Neural cell (in vitro differentiated cells): ENCODE measurements at regions not wholly inside any gene's neighbourhood (a gene's known extent, or its start where the extent isn't known, plus 50 kb on each side); places are given as distances from the start of the nearest gene placed in this dataset.

ENCODE experiments used
- H2AFZ ChIP-seq: fragments of 200-600, 300-800 bp; sonication (generic), shearing (Covaris generic); 2 replicates; pipeline ENCODE4 v1.6.0; 2014; ENCODE audit warnings: low read depth, mild to moderate bottlenecking, antibody characterized with exemption, low read length, moderate library complexity
- H3F3A ChIP-seq: fragments of 200-600 bp; shearing (Covaris generic); 2 replicates; pipeline ENCODE4 v1.6.1; 2016; ENCODE audit warnings: mild to moderate bottlenecking, moderate library complexity, mixed read lengths, antibody characterized with exemption, low read length; ENCODE audit not compliant: insufficient read depth, poor library complexity, severe bottlenecking
- H3K27ac ChIP-seq: fragments of 200-600, 300-800 bp; sonication (generic), shearing (Covaris generic); 2 replicates; pipeline ENCODE4 v1.5.1; 2014; ENCODE audit warnings: mild to moderate bottlenecking, low read length, moderate library complexity
- H3K27me3 ChIP-seq: fragments of 300-800, 200-600 bp; sonication (generic), shearing (Covaris generic); 2 replicates; pipeline ENCODE4 v1.6.0; 2014; ENCODE audit warnings: mild to moderate bottlenecking, low read depth, low read length, moderate library complexity; ENCODE audit not compliant: insufficient read depth
- H3K36me3 ChIP-seq: fragments of 300-800, 200-600 bp; sonication (generic), shearing (Covaris generic); 2 replicates; pipeline ENCODE4 v1.5.1; 2014; ENCODE audit warnings: mild to moderate bottlenecking, antibody characterized with exemption, low read length, moderate library complexity; ENCODE audit not compliant: insufficient read depth
- H3K4me2 ChIP-seq: fragments of 300-800, 200-600 bp; sonication (generic), shearing (Covaris generic); 2 replicates; pipeline ENCODE4 v1.6.0; 2014; ENCODE audit warnings: mild to moderate bottlenecking, low read length
- H3K4me3 ChIP-seq: fragments of 300-800, 200-600 bp; sonication (generic), shearing (Covaris generic); 2 replicates; pipeline ENCODE4 v1.5.1; 2014; ENCODE audit warnings: mild to moderate bottlenecking, low read length, moderate library complexity
- H3K79me2 ChIP-seq: fragments of 200-600 bp; shearing (Covaris generic); replicated peaks from 2 replicates; pipeline ENCODE4 v1.6.0; 2014; ENCODE audit warnings: mild to moderate bottlenecking, low read length, moderate library complexity; ENCODE audit not compliant: insufficient read depth
- H3K9ac ChIP-seq: fragments of 300-800, 200-600 bp; sonication (generic), shearing (Covaris generic); 2 replicates; pipeline ENCODE4 v1.6.1; 2016; ENCODE audit warnings: mild to moderate bottlenecking, low read length, mixed read lengths
- H3K9me2 ChIP-seq: fragments of 200-600 bp; shearing (Covaris generic); 2 replicates; pipeline ENCODE4 v1.6.1; 2016; ENCODE audit warnings: mild to moderate bottlenecking, low read length, mixed read lengths; ENCODE audit not compliant: insufficient read depth
- H3K9me3 ChIP-seq: fragments of 200-600, 300-800 bp; sonication (generic), shearing (Covaris generic); 2 replicates; pipeline ENCODE4 v1.6.1; 2016; ENCODE audit warnings: mild to moderate bottlenecking, mixed run types, low read length, moderate library complexity, mixed read lengths
- H4K20me1 ChIP-seq: fragments of 200-600 bp; shearing (Covaris generic); 2 replicates; pipeline ENCODE4 v1.6.1; 2016; ENCODE audit warnings: mild to moderate bottlenecking, mixed run types; ENCODE audit not compliant: insufficient read depth
- CTCF ChIP-seq: fragments of 450-650 bp; IDR thresholded peaks from 2 replicates; pipeline ENCODE4 v1.5.1; 2014; ENCODE audit warnings: antibody characterized with exemption, mild to moderate bottlenecking, moderate library complexity; ENCODE audit not compliant: poor library complexity, severe bottlenecking
- EP300 ChIP-seq: fragments of 450-650 bp; conservative IDR thresholded peaks from 2 replicates; pipeline ENCODE4 v1.6.1; 2014; ENCODE audit warnings: antibody characterized with exemption, mild to moderate bottlenecking, moderate library complexity; ENCODE audit not compliant: poor library complexity, severe bottlenecking
- EZH2 ChIP-seq: fragments of 200-600, 300-800 bp; shearing (Covaris generic), sonication (generic); IDR thresholded peaks from 2 replicates; pipeline ENCODE4 v1.6.1; 2014; ENCODE audit warnings: antibody characterized with exemption, low read length, borderline replicate concordance, mild to moderate bottlenecking; ENCODE audit not compliant: insufficient read depth, poor library complexity, severe bottlenecking
- MXI1 ChIP-seq: fragments of 450-650 bp; conservative IDR thresholded peaks from 2 replicates; pipeline ENCODE4 v1.6.1; 2014; ENCODE audit warnings: antibody characterized with exemption, mild to moderate bottlenecking; ENCODE audit not compliant: poor library complexity, severe bottlenecking
- POLR2AphosphoS5 ChIP-seq: IDR thresholded peaks from 2 replicates; pipeline ENCODE4 v1.6.1; 2012
- RAD21 ChIP-seq: fragments of 450-650 bp; conservative IDR thresholded peaks from 2 replicates; pipeline ENCODE4 v1.6.1; 2014; ENCODE audit warnings: antibody characterized with exemption, mild to moderate bottlenecking, moderate library complexity
- REST ChIP-seq: IDR thresholded peaks from 2 replicates; pipeline ENCODE4 v1.6.1; 2012; ENCODE audit warnings: borderline replicate concordance
- SMC3 ChIP-seq: fragments of 450-650 bp; conservative IDR thresholded peaks from 2 replicates; pipeline ENCODE4 v1.6.1; 2014; ENCODE audit warnings: antibody characterized with exemption, mild to moderate bottlenecking, moderate library complexity; ENCODE audit not compliant: poor library complexity
- TAF1 ChIP-seq: IDR thresholded peaks from 2 replicates; pipeline ENCODE4 v1.6.1; 2012; ENCODE audit warnings: low read depth

GRCh38 chr2:238726670-238727584, 121.0 kb upstream of the TWIST2 start:
- TF ChIP-seq MXI1 (no peak), CTCF (no peak)
- no peaks in the 10 kb centered on the region for H3K79me2 ChIP-seq
- no peaks in the 10 kb centered on the region for H3K9me2 ChIP-seq
- no peaks in the 10 kb centered on the region for H3K27me3 ChIP-seq
- no peaks in the 10 kb centered on the region for H3F3A ChIP-seq
- H2AFZ ChIP-seq = no peak overlapping the region
- H3K27ac ChIP-seq = no peak overlapping the region
- no peaks in the 10 kb centered on the region for H4K20me1 ChIP-seq
- no peak overlapping the region for H3K9ac ChIP-seq
- H3K9me3 ChIP-seq = no peaks in the 10 kb centered on the region
- no peaks in the 10 kb centered on the region for H3K36me3 ChIP-seq
- no peak overlapping the region for H3K4me2 ChIP-seq
- no peak overlapping the region for H3K4me3 ChIP-seq

- Histone ChIP-seq H3F3A (no peaks in the 10 kb centered on the region), H2AFZ (no peak overlapping the region), H3K79me2 (no peaks in the 10 kb centered on the region), H3K27ac (no peak overlapping the region), H3K9me3 (no peaks in the 10 kb centered on the region), H3K36me3 (no peaks in the 10 kb centered on the region), H3K9ac (no peak overlapping the region), H3K27me3 (no peaks in the 10 kb centered on the region), H3K4me3 (no peak overlapping the region), H3K4me2 (no peak overlapping the region), H3K9me2 (no peaks in the 10 kb centered on the region), H4K20me1 (no peaks in the 10 kb centered on the region)
- TF ChIP-seq EZH2 (no peak), CTCF (no peak), SMC3 (no peak), POLR2AphosphoS5 (no peak), REST (no peak), MXI1 (no peak), RAD21 (no peak), EP300 (no peak), TAF1 (no peak)
These were observed 120.1 kb upstream of the TWIST2 start for GRCh38 chr2:238727585-238728329.
